Cardiac septum (tissue), 1 donor: ENCODE measurements at regions not wholly inside any gene's neighbourhood (a gene's known extent, or its start where the extent isn't known, plus 50 kb on each side); places are given as distances from the start of the nearest gene placed in this dataset.
"Not testable (repeated sequence)": the region's sequence is repeated elsewhere in the genome, so short reads cannot be mapped to it uniquely, and the experiment has no call there.

Experiments
- DNase-seq: peaks from one replicate; pipeline ENCODE4 v3.0.0-alpha.2; 2020; ENCODE audit warnings: low spot score
- intact Hi-C: fragments of 100-400 bp; cut with DNase I; formaldehyde crosslinking; loops from one replicate; pipeline ENCODE4 v1.14.0; 2022
- donor health status: DM: no; HTN: no; CAD: no.

- intact Hi-C loops, result no loop called here
- DNase-seq, result no peak
Measured at GRCh38 chr12:83753205-83753604, 1066.5 kb downstream of the TMTC2 start.

GRCh38 chr12:83739607-83740006 is 1052.9 kb downstream of the TMTC2 start:
- DNase-seq, result no peak

GRCh38 chr12:83710851-83711250 is 1024.1 kb downstream of the TMTC2 start:
- intact Hi-C loops, result no loop called here
- DNase-seq, result no peak

More at GRCh38 chr12:83739607-83740006, 1052.9 kb downstream of the TMTC2 start:
- intact Hi-C loops, result no loop called here

- no peak for DNase-seq
- intact Hi-C loops, result no loop called here
Measured at GRCh38 chr12:83709899-83710298, 1023.2 kb downstream of the TMTC2 start.

- intact Hi-C loops, result no loop called here
Measured at GRCh38 chr12:83700838-83701237, 1014.1 kb downstream of the TMTC2 start.

GRCh38 chr12:83696311-83696710 is 1009.6 kb downstream of the TMTC2 start:
- intact Hi-C loops, DNase-seq: not testable (repeated sequence)

More at GRCh38 chr12:83700838-83701237, 1014.1 kb downstream of the TMTC2 start:
- no peak for DNase-seq

- intact Hi-C loops, result no loop called here
- DNase-seq, result no peak
Measured at GRCh38 chr12:83691730-83692129, 1005.0 kb downstream of the TMTC2 start.

GRCh38 chr12:83690465-83690864 is 1003.8 kb downstream of the TMTC2 start:
- DNase-seq, result no peak
- intact Hi-C loops, result no loop called here

GRCh38 chr12:83689333-83689732 is 1002.6 kb downstream of the TMTC2 start:
- DNase-seq, result no peak

GRCh38 chr12:83676781-83677295 is 990.1 kb downstream of the TMTC2 start:
- no peak for DNase-seq
- intact Hi-C loops, result no loop called here

More at GRCh38 chr12:83689333-83689732, 1002.6 kb downstream of the TMTC2 start:
- intact Hi-C loops, result no loop called here

- intact Hi-C loops, result no loop called here
- no peak for DNase-seq
Measured at GRCh38 chr12:83666690-83667089, 980.0 kb downstream of the TMTC2 start.

GRCh38 chr12:83665634-83666218 is 979.0 kb downstream of the TMTC2 start:
- no peak for DNase-seq
- intact Hi-C loops, result no loop called here

GRCh38 chr12:83664650-83665049 is 977.9 kb downstream of the TMTC2 start:
- no peak for DNase-seq
- intact Hi-C loops, result no loop called here

- no peak for DNase-seq
- intact Hi-C loops, result no loop called here
Measured at GRCh38 chr12:83660727-83661358, 974.1 kb downstream of the TMTC2 start.

- intact Hi-C loops, result no loop called here
- no peak for DNase-seq
Measured at GRCh38 chr12:83659321-83659720, 972.6 kb downstream of the TMTC2 start.

- intact Hi-C loops, result no loop called here
- DNase-seq, result no peak
Measured at GRCh38 chr12:83656004-83656403, 969.3 kb downstream of the TMTC2 start.

GRCh38 chr12:83642205-83642604 is 955.5 kb downstream of the TMTC2 start:
- intact Hi-C loops, result no loop called here
- no peak for DNase-seq

GRCh38 chr12:83641789-83642188 is 955.1 kb downstream of the TMTC2 start:
- no peak for DNase-seq
- intact Hi-C loops, result no loop called here

GRCh38 chr12:83634726-83635267 is 948.1 kb downstream of the TMTC2 start:
- intact Hi-C loops, result no loop called here
- DNase-seq, result no peak

- no peak for DNase-seq
- intact Hi-C loops, result no loop called here
Measured at GRCh38 chr12:83630526-83630925, 943.8 kb downstream of the TMTC2 start.

- intact Hi-C loops, result no loop called here
Measured at GRCh38 chr12:83629931-83630330, 943.2 kb downstream of the TMTC2 start.

More at GRCh38 chr12:83629931-83630330, 943.2 kb downstream of the TMTC2 start:
- no peak for DNase-seq
